ENCODE measurements at regions not wholly inside any gene's neighbourhood (a gene's known extent, or its start where the extent isn't known, plus 50 kb on each side); places are given as distances from the start of the nearest gene placed in this dataset.

DNA sequence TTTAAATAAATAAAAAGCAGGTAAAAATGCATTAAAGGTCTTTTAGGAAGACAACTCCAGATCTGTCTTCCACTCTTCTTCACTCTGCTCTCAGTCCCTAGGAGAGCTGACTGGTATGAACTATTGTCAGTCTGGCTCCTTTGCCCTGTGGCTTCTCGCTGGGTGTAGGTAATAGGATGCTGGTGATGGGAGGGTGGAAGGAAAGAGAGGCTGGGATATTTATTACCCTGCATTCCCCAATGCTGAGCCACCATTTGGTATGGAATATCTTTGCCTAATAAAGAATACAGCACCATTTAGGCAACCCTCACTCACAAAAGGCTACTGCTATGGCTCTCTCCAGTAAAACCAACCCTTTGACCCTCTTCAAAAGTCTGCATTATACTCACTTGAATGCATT is 326.9 kb downstream of the CNTN3 start:
- no peak overlapping the region for H3K27ac ChIP-seq (ENCODE audit: low read depth in 1 of 2, low read length in 2 of 2)
- no peak for TF ChIP-seq TAF1 (conservative IDR thresholded peaks at IDR 0.05)
- no peak for TF ChIP-seq HNF4A (conservative IDR thresholded peaks at IDR 0.05)
- no peak for TF ChIP-seq JUND (IDR thresholded peaks at IDR 0.05)
- TF ChIP-seq EGR1 (IDR thresholded peaks at IDR 0.05; ENCODE audit: low read depth in 2 of 2), result no peak
- TF ChIP-seq, protein P1, sequence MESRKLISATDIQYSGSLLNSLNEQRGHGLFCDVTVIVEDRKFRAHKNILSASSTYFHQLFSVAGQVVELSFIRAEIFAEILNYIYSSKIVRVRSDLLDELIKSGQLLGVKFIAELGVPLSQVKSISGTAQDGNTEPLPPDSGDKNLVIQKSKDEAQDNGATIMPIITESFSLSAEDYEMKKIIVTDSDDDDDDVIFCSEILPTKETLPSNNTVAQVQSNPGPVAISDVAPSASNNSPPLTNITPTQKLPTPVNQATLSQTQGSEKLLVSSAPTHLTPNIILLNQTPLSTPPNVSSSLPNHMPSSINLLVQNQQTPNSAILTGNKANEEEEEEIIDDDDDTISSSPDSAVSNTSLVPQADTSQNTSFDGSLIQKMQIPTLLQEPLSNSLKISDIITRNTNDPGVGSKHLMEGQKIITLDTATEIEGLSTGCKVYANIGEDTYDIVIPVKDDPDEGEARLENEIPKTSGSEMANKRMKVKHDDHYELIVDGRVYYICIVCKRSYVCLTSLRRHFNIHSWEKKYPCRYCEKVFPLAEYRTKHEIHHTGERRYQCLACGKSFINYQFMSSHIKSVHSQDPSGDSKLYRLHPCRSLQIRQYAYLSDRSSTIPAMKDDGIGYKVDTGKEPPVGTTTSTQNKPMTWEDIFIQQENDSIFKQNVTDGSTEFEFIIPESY (IDR thresholded peaks at IDR 0.05), result no peak
- TF ChIP-seq, protein P2, sequence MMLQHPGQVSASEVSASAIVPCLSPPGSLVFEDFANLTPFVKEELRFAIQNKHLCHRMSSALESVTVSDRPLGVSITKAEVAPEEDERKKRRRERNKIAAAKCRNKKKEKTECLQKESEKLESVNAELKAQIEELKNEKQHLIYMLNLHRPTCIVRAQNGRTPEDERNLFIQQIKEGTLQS (IDR thresholded peaks at IDR 0.05), result no peak
- WGBS, result 88% methylated on average over 1 of the region's 1 CpG
- H3K4me3 ChIP-seq (ENCODE audit: low read depth in 1 of 3, low read length in 3 of 3), result no peak overlapping the region
- no peaks in the 10 kb centered on the region for H3K9me3 ChIP-seq (ENCODE audit: control insufficient read depth in 4 of 4, low read length in 3 of 4)
- H3K4me1 ChIP-seq (ENCODE audit: control insufficient read depth in 4 of 4, insufficient read depth in 4 of 4, low read length in 3 of 4), result no peaks in the 10 kb centered on the region
- peaks cover 0 to under 1% (median under 1%) of the 10 kb centered on the region in 4 donors for H3K36me3 ChIP-seq (ENCODE audit: control insufficient read depth in 4 of 4, insufficient read depth in 3 of 4, low read depth in 1 of 4, low read length in 3 of 4)
- no peaks in the 10 kb centered on the region for H3K27me3 ChIP-seq (ENCODE audit: control insufficient read depth in 4 of 4, insufficient read depth in 4 of 4, low read length in 3 of 4)
- DNase-seq (ENCODE audit: low spot score), result no peak
- H3K9ac ChIP-seq (ENCODE audit: low read depth in 1 of 2, low read length in 2 of 2), result no peak overlapping the region

DNA sequence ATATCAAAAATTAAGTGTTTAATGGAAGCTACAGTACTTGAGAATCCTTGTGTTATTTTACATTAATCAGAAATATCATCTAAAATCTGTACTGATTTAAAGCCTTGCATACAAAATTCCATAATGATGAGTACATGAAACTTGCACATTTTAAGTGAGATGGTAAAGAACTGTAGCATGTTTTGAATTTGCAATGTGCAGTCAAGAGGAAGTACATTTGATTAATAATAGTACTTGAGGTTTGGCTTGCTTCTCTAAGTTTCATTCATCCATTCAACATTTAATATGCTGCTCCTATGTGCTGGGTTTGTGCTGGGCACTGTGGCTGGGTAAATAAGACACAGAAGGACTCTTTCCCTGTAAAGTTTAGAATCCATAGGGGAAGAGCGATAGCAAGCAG is 332.3 kb downstream of the CNTN3 start:
- no peak overlapping the region for H3K27ac ChIP-seq (ENCODE audit: low read depth in 1 of 2, low read length in 2 of 2)
- no peak for DNase-seq (ENCODE audit: low spot score)
- no peak overlapping the region for H3K4me3 ChIP-seq (ENCODE audit: low read depth in 1 of 3, low read length in 3 of 3)
- WGBS, result 95% methylated on average over 1 of the region's 1 CpG
- TF ChIP-seq HNF4G (IDR thresholded peaks at IDR 0.05) (no peak), YY1 (IDR thresholded peaks at IDR 0.05) (no peak), JUND (IDR thresholded peaks at IDR 0.05) (no peak), FOXA1 (IDR thresholded peaks at IDR 0.05) (no peak), HNF4A (conservative IDR thresholded peaks at IDR 0.05) (no peak), RXRA (IDR thresholded peaks at IDR 0.05) (no peak), EGR1 (IDR thresholded peaks at IDR 0.05; ENCODE audit: low read depth in 2 of 2) (no peak), GABPA (IDR thresholded peaks at IDR 0.05 in 1 of 2, conservative IDR thresholded peaks at IDR 0.05 in 1 of 2) (no peak), SP1 (IDR thresholded peaks at IDR 0.05) (no peak), RAD21 (IDR thresholded peaks at IDR 0.05) (no peak), TAF1 (conservative IDR thresholded peaks at IDR 0.05) (no peak), NR2F2 (IDR thresholded peaks at IDR 0.05) (no peak), FOXA2 (IDR thresholded peaks at IDR 0.05) (no peak)
- TF ChIP-seq, protein P3, sequence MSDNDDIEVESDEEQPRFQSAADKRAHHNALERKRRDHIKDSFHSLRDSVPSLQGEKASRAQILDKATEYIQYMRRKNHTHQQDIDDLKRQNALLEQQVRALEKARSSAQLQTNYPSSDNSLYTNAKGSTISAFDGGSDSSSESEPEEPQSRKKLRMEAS (IDR thresholded peaks at IDR 0.05), result no peak
- TF ChIP-seq, protein P2 (IDR thresholded peaks at IDR 0.05), result no peak
- TF ChIP-seq, protein P4, sequence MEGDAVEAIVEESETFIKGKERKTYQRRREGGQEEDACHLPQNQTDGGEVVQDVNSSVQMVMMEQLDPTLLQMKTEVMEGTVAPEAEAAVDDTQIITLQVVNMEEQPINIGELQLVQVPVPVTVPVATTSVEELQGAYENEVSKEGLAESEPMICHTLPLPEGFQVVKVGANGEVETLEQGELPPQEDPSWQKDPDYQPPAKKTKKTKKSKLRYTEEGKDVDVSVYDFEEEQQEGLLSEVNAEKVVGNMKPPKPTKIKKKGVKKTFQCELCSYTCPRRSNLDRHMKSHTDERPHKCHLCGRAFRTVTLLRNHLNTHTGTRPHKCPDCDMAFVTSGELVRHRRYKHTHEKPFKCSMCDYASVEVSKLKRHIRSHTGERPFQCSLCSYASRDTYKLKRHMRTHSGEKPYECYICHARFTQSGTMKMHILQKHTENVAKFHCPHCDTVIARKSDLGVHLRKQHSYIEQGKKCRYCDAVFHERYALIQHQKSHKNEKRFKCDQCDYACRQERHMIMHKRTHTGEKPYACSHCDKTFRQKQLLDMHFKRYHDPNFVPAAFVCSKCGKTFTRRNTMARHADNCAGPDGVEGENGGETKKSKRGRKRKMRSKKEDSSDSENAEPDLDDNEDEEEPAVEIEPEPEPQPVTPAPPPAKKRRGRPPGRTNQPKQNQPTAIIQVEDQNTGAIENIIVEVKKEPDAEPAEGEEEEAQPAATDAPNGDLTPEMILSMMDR (IDR thresholded peaks at IDR 0.05; ENCODE audit: low read depth, low read length, missing input control), result no peak
- TF ChIP-seq, protein P1 (IDR thresholded peaks at IDR 0.05), result no peak
- TF ChIP-seq, protein P5, sequence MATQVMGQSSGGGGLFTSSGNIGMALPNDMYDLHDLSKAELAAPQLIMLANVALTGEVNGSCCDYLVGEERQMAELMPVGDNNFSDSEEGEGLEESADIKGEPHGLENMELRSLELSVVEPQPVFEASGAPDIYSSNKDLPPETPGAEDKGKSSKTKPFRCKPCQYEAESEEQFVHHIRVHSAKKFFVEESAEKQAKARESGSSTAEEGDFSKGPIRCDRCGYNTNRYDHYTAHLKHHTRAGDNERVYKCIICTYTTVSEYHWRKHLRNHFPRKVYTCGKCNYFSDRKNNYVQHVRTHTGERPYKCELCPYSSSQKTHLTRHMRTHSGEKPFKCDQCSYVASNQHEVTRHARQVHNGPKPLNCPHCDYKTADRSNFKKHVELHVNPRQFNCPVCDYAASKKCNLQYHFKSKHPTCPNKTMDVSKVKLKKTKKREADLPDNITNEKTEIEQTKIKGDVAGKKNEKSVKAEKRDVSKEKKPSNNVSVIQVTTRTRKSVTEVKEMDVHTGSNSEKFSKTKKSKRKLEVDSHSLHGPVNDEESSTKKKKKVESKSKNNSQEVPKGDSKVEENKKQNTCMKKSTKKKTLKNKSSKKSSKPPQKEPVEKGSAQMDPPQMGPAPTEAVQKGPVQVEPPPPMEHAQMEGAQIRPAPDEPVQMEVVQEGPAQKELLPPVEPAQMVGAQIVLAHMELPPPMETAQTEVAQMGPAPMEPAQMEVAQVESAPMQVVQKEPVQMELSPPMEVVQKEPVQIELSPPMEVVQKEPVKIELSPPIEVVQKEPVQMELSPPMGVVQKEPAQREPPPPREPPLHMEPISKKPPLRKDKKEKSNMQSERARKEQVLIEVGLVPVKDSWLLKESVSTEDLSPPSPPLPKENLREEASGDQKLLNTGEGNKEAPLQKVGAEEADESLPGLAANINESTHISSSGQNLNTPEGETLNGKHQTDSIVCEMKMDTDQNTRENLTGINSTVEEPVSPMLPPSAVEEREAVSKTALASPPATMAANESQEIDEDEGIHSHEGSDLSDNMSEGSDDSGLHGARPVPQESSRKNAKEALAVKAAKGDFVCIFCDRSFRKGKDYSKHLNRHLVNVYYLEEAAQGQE (IDR thresholded peaks at IDR 0.05), result no peak
- no peak overlapping the region for H3K9ac ChIP-seq (ENCODE audit: low read depth in 1 of 2, low read length in 2 of 2)
- H3K4me1 ChIP-seq (ENCODE audit: control insufficient read depth in 4 of 4, insufficient read depth in 4 of 4, low read length in 3 of 4), result no peaks in the 10 kb centered on the region
- H3K36me3 ChIP-seq (ENCODE audit: control insufficient read depth in 4 of 4, insufficient read depth in 3 of 4, low read depth in 1 of 4, low read length in 3 of 4), result no peaks in the 10 kb centered on the region
- no peaks in the 10 kb centered on the region for H3K9me3 ChIP-seq (ENCODE audit: control insufficient read depth in 4 of 4, low read length in 3 of 4)
- H3K27me3 ChIP-seq (ENCODE audit: control insufficient read depth in 4 of 4, insufficient read depth in 4 of 4, low read length in 3 of 4), result no peaks in the 10 kb centered on the region
